HepG2 (cell line): ENCODE measurements at regions not wholly inside any gene's neighbourhood (a gene's known extent, or its start where the extent isn't known, plus 50 kb on each side); places are given as distances from the start of the nearest gene placed in this dataset.

Source experiments
- ATAC-seq: fragments of 200-7000 bp; cut with Tn5 transposase; 3 replicates; pipeline ENCODE4 v1.9.1; 2020; ENCODE audit warnings: mild to moderate bottlenecking, moderate library complexity
- BruUV-seq: library from RNA; stranded (reverse); fragments of 400-500 nt; replicated peaks from 2 replicates; lab custom pipeline; 2021; lab: Mats Ljungman, UMichigan
- CTCF ChIA-PET: fragments of 300-600 bp; formaldehyde crosslinking; extraction: SDS; loops from one replicate; lab custom pipeline; 2021; ENCODE audit warnings: low total read pairs, inconsistent platforms, low intra/inter-chr PET ratio; lab: Yijun Ruan, JAX
- POLR2A ChIA-PET: fragments of 350-600 bp; sonication (Branson Sonifier 250); formaldehyde crosslinking; loops from one replicate; lab custom pipeline; 2020; ENCODE audit warnings: antibody characterized with exemption, inconsistent platforms; lab: Yijun Ruan, JAX
- DNase-seq: peaks from one replicate; pipeline ENCODE4 v3.0.0-alpha.2; 2015; ENCODE audit warnings: low spot score
- FAIRE-seq: peaks from 3 replicates; lab custom pipeline; 2011; peaks lifted over from hg19 to GRCh38; lab: Jason Lieb, UNC
- H2AFZ ChIP-seq: one replicate; pipeline ENCODE4 v1.6.1; 2011; ENCODE audit warnings: low read length, inconsistent platforms
- H3K27ac ChIP-seq: fragments of 300-600 bp; 3 replicates; pipeline ENCODE4 v1.8.0; 2011; ENCODE audit warnings: mixed run types, mild to moderate bottlenecking, mixed read lengths, low read length, inconsistent platforms; ENCODE audit not compliant: insufficient read depth; ENCODE audit errors: extremely low read length
- H3K27me3 ChIP-seq, 2 experiments: fragments of 200-600 bp in 1 of 2; 2 replicates in 1 of 2; 3 replicates in 1 of 2; pipeline versions ENCODE4 v1.6.0 to v1.8.0; 2011; ENCODE audit warnings: low read length in 2 of 2, mild to moderate bottlenecking in 2 of 2, moderate library complexity in 2 of 2, inconsistent platforms in 1 of 2; ENCODE audit not compliant: insufficient read depth in 2 of 2, control insufficient read depth in 1 of 2
- H3K36me3 ChIP-seq, 2 experiments: fragments of 200-600 bp in 1 of 2; replicated peaks in 1 of 2; 2 replicates in 1 of 2; 3 replicates in 1 of 2; pipeline versions ENCODE4 v1.5.1 to v1.8.0; 2011; ENCODE audit warnings: low read length in 2 of 2, inconsistent platforms in 1 of 2; ENCODE audit not compliant: insufficient read depth in 2 of 2, control insufficient read depth in 1 of 2
- H3K4me1 ChIP-seq: 2 replicates; pipeline ENCODE4 v1.5.1; 2012; ENCODE audit warnings: low read length, inconsistent platforms; ENCODE audit not compliant: insufficient read depth
- H3K4me2 ChIP-seq: 2 replicates; pipeline ENCODE4 v1.6.0; 2011; ENCODE audit warnings: low read depth, low read length, inconsistent platforms
- H3K4me3 ChIP-seq, 3 experiments: fragments of 200-600 bp in 1 of 3; sonication (generic), shearing (Covaris generic) in 1 of 3; replicated peaks in 1 of 3; 2 replicates each; pipeline ENCODE4 v1.5.1; 2011 to 2016; ENCODE audit warnings: low read length in 3 of 3, inconsistent platforms in 2 of 3, low read depth in 2 of 3, mild to moderate bottlenecking in 2 of 3, control low read depth in 1 of 3, mixed read lengths in 1 of 3; ENCODE audit not compliant: insufficient read depth in 1 of 3
- H3K79me2 ChIP-seq: one replicate; pipeline ENCODE4 v1.6.1; 2011; ENCODE audit warnings: low read length, inconsistent platforms; ENCODE audit not compliant: insufficient read depth
- H3K9ac ChIP-seq: 2 replicates; pipeline ENCODE4 v1.6.0; 2011; ENCODE audit warnings: mild to moderate bottlenecking, low read depth, low read length, inconsistent platforms; ENCODE audit not compliant: insufficient read depth
- H3K9me3 ChIP-seq: 2 replicates; pipeline ENCODE4 v1.5.1; 2012; ENCODE audit warnings: mild to moderate bottlenecking, low read length
- H4K20me1 ChIP-seq: 2 replicates; pipeline ENCODE4 v1.6.0; 2011; ENCODE audit warnings: inconsistent platforms, mild to moderate bottlenecking, low read length, moderate library complexity; ENCODE audit not compliant: insufficient read depth
- BHLHE40 ChIP-seq: IDR thresholded peaks from 2 replicates; pipeline ENCODE4 v1.6.1; 2011; ENCODE audit warnings: low read length, improper control_type of control experiment
- ELF4 ChIP-seq: sonication (generic); formaldehyde crosslinking; IDR thresholded peaks from 2 replicates; pipeline ENCODE4 v1.5.0; 2020; ENCODE audit warnings: missing genetic modification reagents, mild to moderate bottlenecking, moderate library complexity, borderline replicate concordance
- ERF ChIP-seq: IDR thresholded peaks from 2 replicates; pipeline ENCODE4 v1.6.1; 2018; ENCODE audit warnings: missing biosample characterization, missing genetic modification reagents
- LCORL ChIP-seq, 2 experiments: fragments of 450-650 bp in 1 of 2; sonication (generic) in 1 of 2; formaldehyde crosslinking in 1 of 2; IDR thresholded peaks; 2 replicates each; pipeline versions ENCODE4 v1.5.0 to v1.6.1; 2017 to 2020; ENCODE audit warnings: antibody characterized with exemption in 1 of 2, missing genetic modification reagents in 1 of 2
- MZF1 ChIP-seq: sonication (generic); formaldehyde crosslinking; IDR thresholded peaks from 2 replicates; pipeline ENCODE4 v1.8.1; 2023; ENCODE audit warnings: mild to moderate bottlenecking, missing genetic modification reagents, borderline replicate concordance
- NBN ChIP-seq: fragments of 450-650 bp; conservative IDR thresholded peaks from 2 replicates; pipeline ENCODE4 v1.6.1; 2017
- SSRP1 ChIP-seq: IDR thresholded peaks from 2 replicates; pipeline ENCODE4 v1.6.1; 2016; ENCODE audit warnings: control low read depth
- ZFP91 ChIP-seq: sonication (generic); formaldehyde crosslinking; IDR thresholded peaks from 2 replicates; pipeline ENCODE4 v1.9.0; 2022; ENCODE audit warnings: missing genetic modification reagents, mild to moderate bottlenecking, borderline replicate concordance
- ZNF431 ChIP-seq: sonication (generic); formaldehyde crosslinking; IDR thresholded peaks from 2 replicates; pipeline ENCODE4 v1.9.0; 2022; ENCODE audit warnings: missing genetic modification reagents, low read depth, mild to moderate bottlenecking, borderline replicate concordance
- ZNF646 ChIP-seq: sonication (generic); formaldehyde crosslinking; IDR thresholded peaks from 2 replicates; pipeline ENCODE4 v1.9.0; 2021; ENCODE audit warnings: mild to moderate bottlenecking, missing genetic modification reagents
- ZNF768 ChIP-seq: sonication (generic); formaldehyde crosslinking; IDR thresholded peaks from 2 replicates; pipeline ENCODE4 v1.4.0; 2020; ENCODE audit warnings: missing genetic modification reagents
- WGBS: methylation state at CpG from one replicate; pipeline ENCODE4 v1.1.6; 2017; ENCODE audit warnings: low lambda C conversion rate; 5-methylcytosine and 5-hydroxymethylcytosine counted together
- in situ Hi-C: cut with HindIII; loops from 2 replicates; pipeline ENCODE4 v1.10.0; 2017; ENCODE audit warnings: low pct_unique_long_range_greater_than_20kb; ENCODE audit not compliant: extremely low pct_ligation_motif_present
- intact Hi-C: fragments of 100-400 bp; cut with micrococcal nuclease; formaldehyde crosslinking; loops from one replicate; pipeline ENCODE4 v1.10.0; 2022; ENCODE audit not compliant: unreplicated experiment

- BruUV-seq: no TSS peak
- no peaks in the 10 kb centered on the region for H4K20me1 ChIP-seq
- no peak overlapping the region for H3K4me3 ChIP-seq
- no peaks in the 10 kb centered on the region for H3K36me3 ChIP-seq
- H3K4me2 ChIP-seq: no peak overlapping the region
- H3K79me2 ChIP-seq: no peaks in the 10 kb centered on the region
- in situ Hi-C loops: loop anchor here (25.0 kb wide), 1 partner anchor 525 kb away; no protein-coding TSS in a partner anchor
- peaks cover 3 to 61% of the 10 kb centered on the region in 2 experiments for H3K27me3 ChIP-seq
- intact Hi-C loops: loop anchor here (5.0 to 10.0 kb wide), 2 partner anchors 538 to 1420 kb away; no protein-coding TSS in a partner anchor
- no peak for TF ChIP-seq ZNF646 (CRISPR knock-in tag)
- TF ChIP-seq BHLHE40: no peak
- TF ChIP-seq NBN: no peak
- no peak for TF ChIP-seq ZNF768 (CRISPR knock-in tag)
- TF ChIP-seq SSRP1 (CRISPR knock-in tag): no peak
- no peak for TF ChIP-seq ELF4
- no peak for TF ChIP-seq ZNF431
- no peak for TF ChIP-seq ZFP91 (CRISPR knock-in tag)
- no peak for TF ChIP-seq MZF1 (CRISPR knock-in tag)
- TF ChIP-seq LCORL (IDR thresholded peaks at IDR 0.05): no peak
- TF ChIP-seq LCORL (CRISPR knock-in tag; IDR thresholded peaks at IDR 0.05): no peak
- TF ChIP-seq ERF (CRISPR knock-in tag): no peak
- CTCF ChIA-PET: no interaction called here
- no peak overlapping the region for H3K9ac ChIP-seq
- H3K4me1 ChIP-seq: no peaks in the 10 kb centered on the region
- no peak overlapping the region for H3K27ac ChIP-seq
- no peak for ATAC-seq
- POLR2A ChIA-PET: no interaction called here
- DNase-seq: no peak
- WGBS: 7% methylated on average over 10 of the region's 15 CpGs
- FAIRE-seq: no peak
- no peaks in the 10 kb centered on the region for H3K9me3 ChIP-seq
- no peak overlapping the region for H2AFZ ChIP-seq
Measured at GRCh38 chr10:3236644-3237404, 64.2 kb upstream of the PITRM1 start.
